Left lung (tissue), 4 donors: ENCODE measurements at regions not wholly inside any gene's neighbourhood (a gene's known extent, or its start where the extent isn't known, plus 50 kb on each side); places are given as distances from the start of the nearest gene placed in this dataset.
"Not testable (repeated sequence)": the region's sequence is repeated elsewhere in the genome, so short reads cannot be mapped to it uniquely, and the experiment has no call there.

Experiments
- ATAC-seq: fragments of 200-7000 bp; cut with Tn5 transposase; one replicate; pipeline ENCODE4 v1.9.1; 2020; ENCODE audit warnings: moderate library complexity
- DNase-seq, 4 donors: peaks; one replicate each; pipeline ENCODE4 v3.0.0-alpha.2; 2013 to 2020
- H3K27ac ChIP-seq, 2 donors: fragments of 200-600 bp; sonication (generic) in 1 of 2; one replicate each; pipeline versions ENCODE4 v1.5.0 to v1.8.0; 2020 to 2021
- H3K27me3 ChIP-seq, 2 donors: fragments of 200-600 bp; sonication (generic) in 1 of 2; one replicate each; pipeline versions ENCODE4 v1.5.0 to v1.8.0; 2020 to 2021
- H3K36me3 ChIP-seq, 2 donors: fragments of 200-600 bp; sonication (generic) in 1 of 2; one replicate each; pipeline versions ENCODE4 v1.5.0 to v1.8.0; 2020 to 2021
- H3K4me1 ChIP-seq, 2 donors: fragments of 200-600 bp; one replicate each; pipeline ENCODE4 v1.8.0; 2021
- H3K4me3 ChIP-seq, 2 donors: fragments of 200-600 bp; sonication (generic) in 1 of 2; one replicate each; pipeline versions ENCODE4 v1.5.0 to v1.8.0; 2020 to 2021; ENCODE audit warnings: mild to moderate bottlenecking in 1 of 2
- H3K9me3 ChIP-seq, 2 donors: fragments of 200-600 bp; sonication (generic) in 1 of 2; one replicate each; pipeline versions ENCODE4 v1.5.0 to v1.8.0; 2020 to 2021
- intact Hi-C, 2 donors: fragments of 100-400 bp; cut with DNase I; formaldehyde crosslinking; loops; one replicate each; pipeline versions ENCODE4 v1.11.2 to v1.14.2; 2022
- TF ChIP-seq, protein P1 (sequence below), 2 donors: fragments of 200-600 bp; sonication (generic) in 1 of 2; IDR thresholded peaks; one replicate each; pipeline versions ENCODE4 v1.5.0 to v1.8.0; 2021; ENCODE audit warnings: antibody characterized with exemption in 2 of 2
- donor health status: DM: no; HTN: yes; CAD: no.
- donor health status: DM: no; HTN: no; CAD: no.

DNA sequence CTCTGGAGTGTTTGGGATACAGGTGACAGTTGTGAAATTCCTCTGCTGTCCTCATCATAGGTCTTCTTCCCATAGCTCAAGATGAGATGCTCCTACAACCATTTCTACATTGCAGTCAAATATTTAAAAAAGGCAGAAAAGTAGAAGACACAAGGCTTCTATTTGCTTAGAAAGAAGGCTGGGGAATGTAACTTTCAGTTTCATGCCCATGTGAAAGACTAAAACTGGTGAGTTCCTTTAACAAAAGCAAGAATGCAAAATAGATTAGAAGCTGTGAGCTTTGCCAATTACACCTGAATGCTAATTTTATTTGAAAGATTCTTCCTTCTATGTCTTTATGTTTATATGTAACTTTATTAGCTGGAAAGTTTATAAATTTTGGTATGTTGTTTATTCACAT lies 1682.7 kb downstream of the BRINP3 start:
- TF ChIP-seq, protein P1, sequence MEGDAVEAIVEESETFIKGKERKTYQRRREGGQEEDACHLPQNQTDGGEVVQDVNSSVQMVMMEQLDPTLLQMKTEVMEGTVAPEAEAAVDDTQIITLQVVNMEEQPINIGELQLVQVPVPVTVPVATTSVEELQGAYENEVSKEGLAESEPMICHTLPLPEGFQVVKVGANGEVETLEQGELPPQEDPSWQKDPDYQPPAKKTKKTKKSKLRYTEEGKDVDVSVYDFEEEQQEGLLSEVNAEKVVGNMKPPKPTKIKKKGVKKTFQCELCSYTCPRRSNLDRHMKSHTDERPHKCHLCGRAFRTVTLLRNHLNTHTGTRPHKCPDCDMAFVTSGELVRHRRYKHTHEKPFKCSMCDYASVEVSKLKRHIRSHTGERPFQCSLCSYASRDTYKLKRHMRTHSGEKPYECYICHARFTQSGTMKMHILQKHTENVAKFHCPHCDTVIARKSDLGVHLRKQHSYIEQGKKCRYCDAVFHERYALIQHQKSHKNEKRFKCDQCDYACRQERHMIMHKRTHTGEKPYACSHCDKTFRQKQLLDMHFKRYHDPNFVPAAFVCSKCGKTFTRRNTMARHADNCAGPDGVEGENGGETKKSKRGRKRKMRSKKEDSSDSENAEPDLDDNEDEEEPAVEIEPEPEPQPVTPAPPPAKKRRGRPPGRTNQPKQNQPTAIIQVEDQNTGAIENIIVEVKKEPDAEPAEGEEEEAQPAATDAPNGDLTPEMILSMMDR (IDR thresholded peaks at IDR 0.05) = no peak
- H3K27ac ChIP-seq = no peak overlapping the region
- H3K4me1 ChIP-seq = no peaks in the 10 kb centered on the region
- no peak overlapping the region for H3K4me3 ChIP-seq
- H3K27me3 ChIP-seq = no peaks in the 10 kb centered on the region
- H3K36me3 ChIP-seq = no peaks in the 10 kb centered on the region
- intact Hi-C loops = no loop called here
- H3K9me3 ChIP-seq = peaks cover 0 to 10% of the 10 kb centered on the region in 2 donors
- no peak for ATAC-seq
- DNase-seq = no peak

GRCh38 chr1:188812153-188812552 lies 1665.5 kb downstream of the BRINP3 start:
- intact Hi-C loops, DNase-seq: not testable (repeated sequence)

GRCh38 chr1:188812836-188813573 lies 1664.7 kb downstream of the BRINP3 start:
- H3K4me3 ChIP-seq, H3K27me3 ChIP-seq, ATAC-seq, H3K36me3 ChIP-seq, H3K4me1 ChIP-seq, intact Hi-C loops, H3K27ac ChIP-seq: not testable (repeated sequence)
- DNase-seq = peak in 1 of 4 donors; percentile 53
- H3K9me3 ChIP-seq = peaks cover 0 to 18% of the 10 kb centered on the region in 2 donors

More at GRCh38 chr1:188812153-188812552, 1665.5 kb downstream of the BRINP3 start:
- ATAC-seq, H3K4me1 ChIP-seq, H3K4me3 ChIP-seq, H3K27ac ChIP-seq, H3K36me3 ChIP-seq, H3K27me3 ChIP-seq: not testable (repeated sequence)
- peaks cover 0 to 18% of the 10 kb centered on the region in 2 donors for H3K9me3 ChIP-seq

DNA sequence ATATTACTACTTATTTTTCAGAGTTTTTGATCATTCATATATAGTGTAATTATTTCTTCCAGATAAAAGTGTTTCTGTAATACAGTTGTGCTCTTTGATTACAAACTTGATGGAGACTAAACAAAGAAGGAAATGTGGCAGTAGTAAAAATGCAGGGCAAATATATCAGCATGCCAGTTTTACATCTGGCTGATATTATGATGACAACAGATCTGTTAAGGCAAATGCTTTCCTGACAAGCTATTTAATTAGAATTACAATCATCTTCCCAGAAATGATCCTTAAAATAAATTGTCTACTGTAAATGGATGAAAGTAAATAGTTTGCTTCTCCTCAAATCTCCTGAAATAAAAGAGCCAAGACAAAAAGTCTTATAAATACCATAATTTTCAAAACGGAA lies 1659.8 kb downstream of the BRINP3 start:
- DNase-seq (no peak), ATAC-seq (no peak)
- H3K36me3 ChIP-seq = no peaks in the 10 kb centered on the region
- TF ChIP-seq, protein P1 (IDR thresholded peaks at IDR 0.05) = no peak
- H3K4me3 ChIP-seq = no peak overlapping the region
- no peak overlapping the region for H3K27ac ChIP-seq
- H3K9me3 ChIP-seq = peaks cover 0 to 3% of the 10 kb centered on the region in 2 donors
- intact Hi-C loops = no loop called here
- no peaks in the 10 kb centered on the region for H3K27me3 ChIP-seq
- H3K4me1 ChIP-seq = no peaks in the 10 kb centered on the region

GRCh38 chr1:188822248-188822647 lies 1655.4 kb downstream of the BRINP3 start:
- ATAC-seq = no peak
- Histone ChIP-seq H3K36me3 (no peaks in the 10 kb centered on the region), H3K4me1 (no peaks in the 10 kb centered on the region), H3K9me3 (no peaks in the 10 kb centered on the region), H3K27me3 (no peaks in the 10 kb centered on the region), H3K4me3 (no peak overlapping the region), H3K27ac (no peak overlapping the region)
- no peak for DNase-seq
- TF ChIP-seq, protein P1 (IDR thresholded peaks at IDR 0.05) = no peak
- intact Hi-C loops = no loop called here

- intact Hi-C loops = no loop called here
- no peak overlapping the region for H3K27ac ChIP-seq
- ATAC-seq (no peak), DNase-seq (no peak)
- no peak overlapping the region for H3K4me3 ChIP-seq
- H3K27me3 ChIP-seq = no peaks in the 10 kb centered on the region
- H3K9me3 ChIP-seq = no peaks in the 10 kb centered on the region
- no peaks in the 10 kb centered on the region for H3K4me1 ChIP-seq
- TF ChIP-seq, protein P1 (IDR thresholded peaks at IDR 0.05) = no peak
- H3K36me3 ChIP-seq = no peaks in the 10 kb centered on the region
Measured at GRCh38 chr1:188825471-188825870, 1652.2 kb downstream of the BRINP3 start.
